ENCODE measurements at regions not wholly inside any gene's neighbourhood (a gene's known extent, or its start where the extent isn't known, plus 50 kb on each side); places are given as distances from the start of the nearest gene placed in this dataset.

- Histone ChIP-seq H3K36me3 (ENCODE audit: low read depth, low read length) (no peaks in the 10 kb centered on the region), H3K9me3 (ENCODE audit: low read length) (no peaks in the 10 kb centered on the region), H3K4me2 (ENCODE audit: low read length) (no peak overlapping the region), H3K27ac (ENCODE audit: low read length) (no peak overlapping the region), H3K9me2 (replicated peaks; ENCODE audit: low read length) (no peaks in the 10 kb centered on the region), H3K4me1 (ENCODE audit: insufficient read depth, low read length) (peaks cover 14% of the 10 kb centered on the region), H3K4me3 (ENCODE audit: low read length) (no peak overlapping the region), H3F3A (ENCODE audit: low read length, unreplicated experiment) (no peaks in the 10 kb centered on the region), H3K79me2 (ENCODE audit: low read length) (no peaks in the 10 kb centered on the region), H2AFZ (ENCODE audit: low read length) (no peak overlapping the region), H3K27me3 (ENCODE audit: low read length) (no peaks in the 10 kb centered on the region), H4K20me1 (ENCODE audit: low read length) (no peaks in the 10 kb centered on the region), H3K9ac (ENCODE audit: low read length) (no peak overlapping the region)
- no peak for ATAC-seq
- TF ChIP-seq EZH2phosphoT487 (IDR thresholded peaks at IDR 0.05; ENCODE audit: borderline replicate concordance, low read length) = no peak
- no peak for TF ChIP-seq CTCF (conservative IDR thresholded peaks at IDR 0.05; ENCODE audit: low read depth, low read length)
- TF ChIP-seq EZH2 (IDR thresholded peaks at IDR 0.05; ENCODE audit: low read length, unreplicated experiment) = no peak
- intact Hi-C loops (cut with micrococcal nuclease) = no loop called here
- POLR2A ChIA-PET (ENCODE audit: unreplicated experiment) = no interaction called here
- DNase-seq = no peak
- BruUV-seq (replicated peaks) = no TSS peak
- CTCF ChIA-PET = no interaction called here
Observed at GRCh38 chr21:38987633-38988508, 182.1 kb downstream of the ETS2 start.

GRCh38 chr21:38986806-38987632, 181.3 kb downstream of the ETS2 start:
- no peak for DNase-seq
- Histone ChIP-seq H3K4me3 (ENCODE audit: low read length) (no peak overlapping the region), H3K9me2 (replicated peaks; ENCODE audit: low read length) (no peaks in the 10 kb centered on the region), H3K4me1 (ENCODE audit: insufficient read depth, low read length) (peaks cover 12% of the 10 kb centered on the region), H4K20me1 (ENCODE audit: low read length) (no peaks in the 10 kb centered on the region), H3K27ac (ENCODE audit: low read length) (no peak overlapping the region), H3K79me2 (ENCODE audit: low read length) (no peaks in the 10 kb centered on the region), H3F3A (ENCODE audit: low read length, unreplicated experiment) (no peaks in the 10 kb centered on the region), H3K4me2 (ENCODE audit: low read length) (no peak overlapping the region), H3K27me3 (ENCODE audit: low read length) (no peaks in the 10 kb centered on the region), H3K36me3 (ENCODE audit: low read depth, low read length) (no peaks in the 10 kb centered on the region), H2AFZ (ENCODE audit: low read length) (no peak overlapping the region), H3K9me3 (ENCODE audit: low read length) (no peaks in the 10 kb centered on the region), H3K9ac (ENCODE audit: low read length) (no peak overlapping the region)
- intact Hi-C loops (cut with micrococcal nuclease) = no loop called here
- CTCF ChIA-PET = no interaction called here
- no peak for ATAC-seq
- POLR2A ChIA-PET (ENCODE audit: unreplicated experiment) = no interaction called here
- no peak for TF ChIP-seq EZH2phosphoT487 (IDR thresholded peaks at IDR 0.05; ENCODE audit: borderline replicate concordance, low read length)
- TF ChIP-seq CTCF (conservative IDR thresholded peaks at IDR 0.05; ENCODE audit: low read depth, low read length) = no peak
- TF ChIP-seq EZH2 (IDR thresholded peaks at IDR 0.05; ENCODE audit: low read length, unreplicated experiment) = no peak
- no TSS peak for BruUV-seq (replicated peaks)
